GM23338 (cell line): ENCODE measurements at regions not wholly inside any gene's neighbourhood (a gene's known extent, or its start where the extent isn't known, plus 50 kb on each side); places are given as distances from the start of the nearest gene placed in this dataset.

Experiments used
- ATAC-seq: fragments of 200-7000 bp; cut with Tn5 transposase; 3 replicates; pipeline ENCODE4 v1.9.1; 2020
- DNase-seq: peaks from one replicate; pipeline ENCODE4 v3.0.0-alpha.2; 2015; ENCODE audit warnings: low spot score
- H2AFZ ChIP-seq: fragments of 200-600 bp; sonication (generic); 2 replicates; pipeline ENCODE4 v1.8.0; 2016; ENCODE audit warnings: antibody characterized with exemption, mild to moderate bottlenecking, moderate library complexity
- H3F3A ChIP-seq: fragments of 200-600 bp; sonication (generic); replicated peaks from 2 replicates; pipeline ENCODE4 v1.8.0; 2017; ENCODE audit warnings: antibody characterized with exemption, mixed run types, low read depth
- H3K27ac ChIP-seq: fragments of 200-600 bp; sonication (generic); 2 replicates; pipeline ENCODE4 v1.6.1; 2016; ENCODE audit warnings: low read depth
- H3K27me3 ChIP-seq: fragments of 200-600 bp; sonication (generic); 2 replicates; pipeline ENCODE4 v1.8.0; 2016; ENCODE audit warnings: mild to moderate bottlenecking, mixed run types, moderate library complexity; ENCODE audit not compliant: insufficient read depth
- H3K36me3 ChIP-seq: fragments of 200-600 bp; sonication (generic); 2 replicates; pipeline ENCODE4 v1.8.0; 2016; ENCODE audit warnings: mild to moderate bottlenecking; ENCODE audit not compliant: insufficient read depth
- H3K4me1 ChIP-seq: fragments of 200-600 bp; sonication (generic); 2 replicates; pipeline ENCODE4 v1.8.0; 2016; ENCODE audit warnings: mild to moderate bottlenecking, moderate library complexity; ENCODE audit not compliant: insufficient read depth
- H3K4me2 ChIP-seq: fragments of 200-600 bp; sonication (generic); 2 replicates; pipeline ENCODE4 v1.7.1; 2017; ENCODE audit warnings: mixed run types
- H3K4me3 ChIP-seq: fragments of 200-600 bp; sonication (generic); 2 replicates; pipeline ENCODE4 v1.6.1; 2016; ENCODE audit warnings: mixed run types
- H3K79me2 ChIP-seq: fragments of 200-600 bp; sonication (generic); replicated peaks from 2 replicates; pipeline ENCODE4 v1.8.0; 2017; ENCODE audit warnings: mild to moderate bottlenecking; ENCODE audit not compliant: insufficient read depth
- H3K9me2 ChIP-seq: fragments of 200-600 bp; sonication (generic); 2 replicates; pipeline ENCODE4 v1.8.0; 2017; ENCODE audit not compliant: insufficient read depth
- H4K20me1 ChIP-seq: fragments of 200-600 bp; sonication (generic); replicated peaks from 2 replicates; pipeline ENCODE4 v1.8.0; 2017; ENCODE audit warnings: mild to moderate bottlenecking; ENCODE audit not compliant: insufficient read depth
- H3K27ac Mint-ChIP-seq: 2 replicates; pipeline ENCODE4 v1.8.0; 2020; ENCODE audit warnings: inconsistent platforms, mild to moderate bottlenecking, moderate library complexity, mixed read lengths
- H3K27me3 Mint-ChIP-seq: 3 replicates; pipeline ENCODE4 v1.8.0; 2022; ENCODE audit warnings: low read depth, mild to moderate bottlenecking, moderate library complexity, mixed read lengths, inconsistent platforms; ENCODE audit not compliant: insufficient read depth, poor library complexity
- H3K36me3 Mint-ChIP-seq: 3 replicates; pipeline ENCODE4 v1.8.0; 2021; ENCODE audit warnings: low read depth, mild to moderate bottlenecking, inconsistent platforms, moderate library complexity, mixed read lengths
- H3K4me1 Mint-ChIP-seq: 3 replicates; pipeline ENCODE4 v1.8.0; 2020; ENCODE audit warnings: mild to moderate bottlenecking, inconsistent platforms, mixed read lengths
- H3K4me3 Mint-ChIP-seq: 3 replicates; pipeline ENCODE4 v1.8.0; 2021; ENCODE audit warnings: moderate library complexity, mild to moderate bottlenecking, inconsistent platforms, mixed read lengths
- H3K9me3 Mint-ChIP-seq: 3 replicates; pipeline ENCODE4 v1.8.0; 2020; ENCODE audit warnings: moderate library complexity, mild to moderate bottlenecking, inconsistent platforms, mixed read lengths
- CREB1 ChIP-seq: fragments of 250-450 bp; sonication (Bioruptor Pico); IDR thresholded peaks from 2 replicates; pipeline ENCODE4 v1.5.0; 2020; ENCODE audit warnings: low read depth, mild to moderate bottlenecking, moderate library complexity
- CTCF ChIP-seq, 2 experiments: fragments of 200-600 bp in 1 of 2; sonication (generic) in 1 of 2; conservative IDR thresholded peaks; 2 replicates each; pipeline versions ENCODE4 v1.5.1 to v1.6.1; 2016 to 2017; ENCODE audit warnings: antibody characterized with exemption in 2 of 2, low read depth in 2 of 2, mild to moderate bottlenecking in 2 of 2, moderate library complexity in 1 of 2
- ETS1 ChIP-seq: IDR thresholded peaks from 2 replicates; pipeline ENCODE4 v1.6.1; 2016; ENCODE audit warnings: antibody characterized with exemption
- EZH2 ChIP-seq: fragments of 200-600 bp; sonication (generic); IDR thresholded peaks from one replicate; pipeline ENCODE4 v1.8.0; 2017; ENCODE audit warnings: antibody characterized with exemption, mild to moderate bottlenecking, low read depth; ENCODE audit not compliant: unreplicated experiment
- EZH2phosphoT487 ChIP-seq: fragments of 200-600 bp; sonication (generic); IDR thresholded peaks from one replicate; pipeline ENCODE4 v1.8.1; 2018; ENCODE audit warnings: antibody characterized with exemption; ENCODE audit not compliant: unreplicated experiment
- JUNB ChIP-seq: IDR thresholded peaks from one replicate; pipeline ENCODE4 v1.6.1; 2016; ENCODE audit warnings: antibody characterized with exemption; ENCODE audit not compliant: unreplicated experiment
- NANOG ChIP-seq: IDR thresholded peaks from 2 replicates; pipeline ENCODE4 v1.6.1; 2016; ENCODE audit warnings: antibody characterized with exemption, borderline replicate concordance
- POLR2AphosphoS5 ChIP-seq: IDR thresholded peaks from 2 replicates; pipeline ENCODE4 v1.6.1; 2016; ENCODE audit warnings: antibody characterized with exemption, low read depth
- REST ChIP-seq: IDR thresholded peaks from one replicate; pipeline ENCODE4 v1.6.1; 2018; ENCODE audit warnings: antibody characterized with exemption; ENCODE audit not compliant: unreplicated experiment
- STAT1 ChIP-seq: IDR thresholded peaks from one replicate; pipeline ENCODE4 v1.6.1; 2016; ENCODE audit warnings: antibody characterized with exemption; ENCODE audit not compliant: unreplicated experiment
- ZNF114 ChIP-seq: fragments of 250-450 bp; sonication (Bioruptor Pico); IDR thresholded peaks from 2 replicates; pipeline ENCODE4 v1.5.0; 2020; ENCODE audit warnings: mild to moderate bottlenecking, moderate library complexity
- ZNF331 ChIP-seq: fragments of 250-450 bp; sonication (Bioruptor Pico); IDR thresholded peaks from 2 replicates; pipeline ENCODE4 v1.5.0; 2020; ENCODE audit warnings: low read depth, mild to moderate bottlenecking, moderate library complexity
- ZNF462 ChIP-seq: fragments of 250-450 bp; sonication (Bioruptor Pico); IDR thresholded peaks from 2 replicates; pipeline ENCODE4 v1.5.0; 2020; ENCODE audit warnings: mild to moderate bottlenecking, moderate library complexity

DNA sequence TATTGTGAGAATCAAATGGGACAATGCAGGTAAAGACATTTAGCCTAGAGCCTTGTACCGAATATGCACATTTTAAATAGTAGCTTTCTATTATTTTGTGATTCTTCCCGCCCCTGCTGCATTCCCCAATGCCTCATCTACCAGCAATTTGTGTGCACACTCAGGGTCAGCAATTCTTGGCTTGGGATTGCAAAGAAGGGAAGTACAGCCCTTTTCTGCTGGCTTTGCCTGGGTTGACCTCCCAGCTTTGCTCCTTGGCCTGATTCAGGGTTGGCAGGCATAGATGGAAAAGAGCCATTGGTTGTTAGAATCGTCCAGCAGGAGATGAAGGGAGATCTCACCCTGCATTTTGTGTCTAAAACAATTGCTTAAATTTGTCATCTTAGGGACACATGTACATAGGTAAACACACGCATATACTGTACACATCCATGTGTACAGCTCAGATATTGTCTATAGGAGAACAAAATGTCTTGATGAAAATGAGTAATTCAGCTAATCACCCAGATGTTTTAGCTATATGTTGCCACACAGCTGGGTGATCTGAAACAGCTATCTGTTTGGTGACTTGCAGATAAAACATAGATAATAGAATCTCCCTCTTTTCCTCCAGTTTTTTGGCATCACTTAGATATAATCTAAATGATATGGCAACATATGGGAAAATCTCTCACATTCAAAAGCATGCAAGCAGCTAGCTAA, 340.9 kb upstream of the TBL1XR1 start:
- Histone ChIP-seq H3K36me3 (no peaks in the 10 kb centered on the region), H3K9me2 (no peaks in the 10 kb centered on the region), H3K4me2 (peak overlapping the region; percentile 41), H3K4me3 (no peak overlapping the region), H3K27me3 (no peaks in the 10 kb centered on the region), H4K20me1 (no peaks in the 10 kb centered on the region), H3K27ac (peak overlapping the region; percentile 11; the same call in 1 of the 2 replicates), H3K79me2 (no peaks in the 10 kb centered on the region), H2AFZ (peak overlapping the region; percentile 6; the same call in 1 of the 2 replicates), H3F3A (no peaks in the 10 kb centered on the region), H3K4me1 (peaks cover 16% of the 10 kb centered on the region)
- Mint-ChIP-seq H3K36me3 (no peaks in the 10 kb centered on the region), H3K4me1 (peaks cover 39% of the 10 kb centered on the region), H3K27ac (peak overlapping the region; percentile 45), H3K9me3 (no peaks in the 10 kb centered on the region), H3K27me3 (peaks cover 2% of the 10 kb centered on the region), H3K4me3 (no peak overlapping the region)
- peak; percentile 12 for DNase-seq
- ATAC-seq = peak; percentile 49; the same call in 2 of the 3 replicates
- no peak for TF ChIP-seq CREB1 (CRISPR knock-in tag)
- TF ChIP-seq STAT1 = no peak
- no peak for TF ChIP-seq POLR2AphosphoS5
- TF ChIP-seq JUNB = no peak
- no peak for TF ChIP-seq CTCF (conservative IDR thresholded peaks at IDR 0.05; ENCODE audit: low read depth in 2 of 2)
- TF ChIP-seq EZH2 = no peak
- TF ChIP-seq ZNF462 (CRISPR knock-in tag) = no peak
- no peak for TF ChIP-seq ZNF114 (CRISPR knock-in tag)
- TF ChIP-seq EZH2phosphoT487 = no peak
- no peak for TF ChIP-seq NANOG
- no peak for TF ChIP-seq ETS1
- TF ChIP-seq REST = no peak
- no peak for TF ChIP-seq ZNF331 (CRISPR knock-in tag)
